ENCODE measurements at regions not wholly inside any gene's neighbourhood (a gene's known extent, or its start where the extent isn't known, plus 50 kb on each side); places are given as distances from the start of the nearest gene placed in this dataset.

DNA sequence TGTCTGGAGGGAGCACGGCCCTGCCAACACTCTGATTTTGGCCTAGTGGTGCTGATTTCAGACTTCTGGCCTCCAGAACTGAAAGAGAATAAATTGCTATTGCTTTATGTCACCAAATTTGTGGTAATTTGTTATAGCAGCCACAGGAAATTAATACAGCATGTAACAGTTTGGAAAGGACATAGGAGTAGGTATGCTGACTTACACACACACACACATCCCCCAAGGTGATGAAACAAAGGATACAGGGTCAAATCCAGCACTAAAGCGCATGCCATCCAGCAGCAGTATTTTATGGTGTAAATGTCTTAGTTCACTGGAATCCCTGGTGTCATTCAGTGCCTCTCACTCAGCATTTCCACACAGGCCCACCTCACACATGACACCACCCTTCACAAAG, 72.2 kb upstream of the MAN1A2 start:
- Mint-ChIP-seq H3K27me3 (peaks cover 0 to 3% (median 2%) of the 10 kb centered on the region in 5 donors), H3K36me3 (no peaks in the 10 kb centered on the region), H3K9me3 (peaks cover 0 to 6% (median 1%) of the 10 kb centered on the region in 11 donors), H3K4me1 (no peaks in the 10 kb centered on the region), H3K4me3 (no peak overlapping the region), H3K27ac (no peak overlapping the region)
- H3K4me1 ChIP-seq (ENCODE audit: control insufficient read depth in 2 of 2, insufficient read depth in 2 of 2, low read length in 2 of 2): no peaks in the 10 kb centered on the region
- no peak for DNase-seq
- no peaks in the 10 kb centered on the region for H3K9me3 ChIP-seq (ENCODE audit: control insufficient read depth in 2 of 3, low read length in 3 of 3)
- intact Hi-C loops (cut with micrococcal nuclease): no loop called here
- H3K27me3 ChIP-seq (ENCODE audit: control insufficient read depth in 2 of 2, insufficient read depth in 2 of 2, low read length in 2 of 2): no peaks in the 10 kb centered on the region
- CTCF ChIA-PET: no interaction called here
- no peaks in the 10 kb centered on the region for H3K36me3 ChIP-seq (ENCODE audit: control insufficient read depth in 2 of 3, insufficient read depth in 3 of 3, low read length in 3 of 3)
- POLR2A ChIA-PET: no interaction called here
- no peak overlapping the region for H3K4me3 ChIP-seq (ENCODE audit: low read length)
- ATAC-seq: no peak
- H3K27ac ChIP-seq (ENCODE audit: low read depth, low read length): no peak overlapping the region

DNA sequence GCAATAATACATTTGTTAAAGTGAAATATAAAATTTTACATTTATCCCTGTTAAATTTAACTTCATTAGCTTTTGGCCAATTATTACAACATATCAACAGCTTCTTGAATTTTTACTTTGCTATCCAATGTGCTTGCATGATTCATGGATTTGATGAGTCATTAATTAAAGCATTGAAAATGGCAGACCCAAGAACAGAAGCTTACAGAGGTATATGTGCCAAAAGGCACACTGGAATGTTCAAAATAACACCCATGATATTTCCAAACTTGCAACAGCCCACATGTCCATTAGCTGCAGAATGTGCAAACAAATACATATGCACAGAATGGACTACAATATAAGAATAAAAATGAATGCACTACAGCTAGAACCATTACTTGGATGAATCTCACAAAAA, 76.4 kb upstream of the MAN1A2 start:
- Mint-ChIP-seq H3K36me3 (no peaks in the 10 kb centered on the region), H3K4me3 (no peak overlapping the region), H3K4me1 (no peaks in the 10 kb centered on the region), H3K27ac (no peak overlapping the region), H3K27me3 (peaks cover 0 to 5% (median 4%) of the 10 kb centered on the region in 5 donors), H3K9me3 (peaks cover 0 to 1% (median 0%) of the 10 kb centered on the region in 11 donors)
- no peaks in the 10 kb centered on the region for H3K36me3 ChIP-seq (ENCODE audit: control insufficient read depth in 2 of 3, insufficient read depth in 3 of 3, low read length in 3 of 3)
- DNase-seq: no peak
- H3K27ac ChIP-seq (ENCODE audit: low read depth, low read length): no peak overlapping the region
- no peak for ATAC-seq
- ChIA-PET POLR2A (no interaction called here), CTCF (no interaction called here)
- no peaks in the 10 kb centered on the region for H3K27me3 ChIP-seq (ENCODE audit: control insufficient read depth in 2 of 2, insufficient read depth in 2 of 2, low read length in 2 of 2)
- H3K4me3 ChIP-seq (ENCODE audit: low read length): no peak overlapping the region
- H3K4me1 ChIP-seq (ENCODE audit: control insufficient read depth in 2 of 2, insufficient read depth in 2 of 2, low read length in 2 of 2): no peaks in the 10 kb centered on the region
- H3K9me3 ChIP-seq (ENCODE audit: control insufficient read depth in 2 of 3, low read length in 3 of 3): no peaks in the 10 kb centered on the region
- intact Hi-C loops (cut with micrococcal nuclease): no loop called here

DNA sequence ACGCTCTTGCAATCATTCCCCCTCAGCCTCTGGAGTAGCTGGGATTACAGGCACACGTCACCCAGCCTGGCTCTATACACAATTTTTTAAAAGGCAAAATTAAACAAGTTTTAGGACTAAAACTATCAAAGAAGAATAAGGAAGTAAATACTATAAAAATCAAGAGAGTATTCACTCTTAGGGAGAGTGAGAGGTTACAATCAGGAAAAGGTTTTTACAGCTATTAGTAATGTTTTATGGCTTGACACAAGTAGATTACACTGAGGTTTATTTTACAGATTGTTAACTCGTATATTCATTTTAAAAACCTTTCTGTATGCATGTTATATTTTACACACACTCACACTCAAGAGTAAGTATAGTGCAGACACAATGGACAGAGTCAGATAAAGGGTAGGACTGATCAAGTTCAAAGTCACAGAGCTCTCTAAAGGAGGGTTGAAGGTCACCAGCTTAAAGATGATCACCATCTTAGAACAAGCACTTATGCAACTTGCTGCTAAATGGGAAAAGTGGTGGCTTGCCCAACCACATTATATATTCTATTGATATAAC, 77.9 kb upstream of the MAN1A2 start:
- Mint-ChIP-seq H3K27me3 (peaks cover 0 to 5% (median 4%) of the 10 kb centered on the region in 5 donors), H3K36me3 (no peaks in the 10 kb centered on the region), H3K4me1 (no peaks in the 10 kb centered on the region), H3K9me3 (no peaks in the 10 kb centered on the region), H3K27ac (no peak overlapping the region), H3K4me3 (no peak overlapping the region)
- Histone ChIP-seq H3K9me3 (ENCODE audit: control insufficient read depth in 2 of 3, low read length in 3 of 3) (no peaks in the 10 kb centered on the region), H3K4me3 (ENCODE audit: low read length) (no peak overlapping the region), H3K27me3 (ENCODE audit: control insufficient read depth in 2 of 2, insufficient read depth in 2 of 2, low read length in 2 of 2) (no peaks in the 10 kb centered on the region), H3K27ac (ENCODE audit: low read depth, low read length) (no peak overlapping the region), H3K4me1 (ENCODE audit: control insufficient read depth in 2 of 2, insufficient read depth in 2 of 2, low read length in 2 of 2) (no peaks in the 10 kb centered on the region), H3K36me3 (ENCODE audit: control insufficient read depth in 2 of 3, insufficient read depth in 3 of 3, low read length in 3 of 3) (no peaks in the 10 kb centered on the region)
- intact Hi-C loops (cut with micrococcal nuclease): no loop called here
- ATAC-seq: no peak
- ChIA-PET POLR2A (interaction anchor here (0.6 kb wide), 1 partner anchor 619 kb away, joined by 5 read pairs; no protein-coding TSS in a partner anchor), CTCF (interaction anchor here (0.8 kb wide), 1 partner anchor 13 kb away, joined by 3 read pairs; no protein-coding TSS in a partner anchor)
- DNase-seq: no peak

DNA sequence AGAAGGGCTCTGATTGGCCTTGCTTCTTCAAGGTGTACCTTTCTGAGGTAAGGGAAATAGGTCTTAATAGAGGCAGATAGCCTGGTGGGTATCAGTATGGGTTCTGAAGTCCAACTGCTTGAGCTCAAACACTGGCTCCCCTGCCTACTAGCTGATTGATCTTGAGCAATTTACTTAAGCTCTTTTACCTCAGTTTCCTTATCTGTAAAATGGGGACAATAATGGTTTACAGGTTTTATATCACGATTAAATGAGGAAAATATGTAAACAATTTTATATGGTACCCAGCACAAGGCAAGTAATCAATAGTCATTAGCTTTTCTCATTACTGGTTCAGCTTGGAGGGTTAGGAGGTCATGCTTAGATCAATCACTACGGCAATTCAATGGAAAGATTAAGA, 75.8 kb upstream of the VTCN1 start:
- Mint-ChIP-seq H3K4me1 (no peaks in the 10 kb centered on the region), H3K36me3 (no peaks in the 10 kb centered on the region), H3K27me3 (peaks cover 0 to 5% (median 4%) of the 10 kb centered on the region in 5 donors), H3K4me3 (no peak overlapping the region), H3K9me3 (no peaks in the 10 kb centered on the region), H3K27ac (no peak overlapping the region)
- no peaks in the 10 kb centered on the region for H3K9me3 ChIP-seq (ENCODE audit: control insufficient read depth in 2 of 3, low read length in 3 of 3)
- ChIA-PET POLR2A (no interaction called here), CTCF (no interaction called here)
- no peaks in the 10 kb centered on the region for H3K27me3 ChIP-seq (ENCODE audit: control insufficient read depth in 2 of 2, insufficient read depth in 2 of 2, low read length in 2 of 2)
- intact Hi-C loops (cut with micrococcal nuclease): no loop called here
- DNase-seq: no peak
- H3K27ac ChIP-seq (ENCODE audit: low read depth, low read length): no peak overlapping the region
- ATAC-seq: no peak
- no peaks in the 10 kb centered on the region for H3K36me3 ChIP-seq (ENCODE audit: control insufficient read depth in 2 of 3, insufficient read depth in 3 of 3, low read length in 3 of 3)
- H3K4me3 ChIP-seq (ENCODE audit: low read length): no peak overlapping the region
- H3K4me1 ChIP-seq (ENCODE audit: control insufficient read depth in 2 of 2, insufficient read depth in 2 of 2, low read length in 2 of 2): no peaks in the 10 kb centered on the region

- intact Hi-C loops (cut with micrococcal nuclease): no loop called here
- peaks cover 0 to 5% (median 4%) of the 10 kb centered on the region in 5 donors for H3K27me3 Mint-ChIP-seq
- no peaks in the 10 kb centered on the region for H3K27me3 ChIP-seq (ENCODE audit: control insufficient read depth in 2 of 2, insufficient read depth in 2 of 2, low read length in 2 of 2)
- ChIA-PET CTCF (no interaction called here), POLR2A (no interaction called here)
- no peak overlapping the region for H3K4me3 ChIP-seq (ENCODE audit: low read length)
- H3K36me3 Mint-ChIP-seq: no peaks in the 10 kb centered on the region
- H3K4me1 ChIP-seq (ENCODE audit: control insufficient read depth in 2 of 2, insufficient read depth in 2 of 2, low read length in 2 of 2): no peaks in the 10 kb centered on the region
- no peaks in the 10 kb centered on the region for H3K9me3 ChIP-seq (ENCODE audit: control insufficient read depth in 2 of 3, low read length in 3 of 3)
- H3K9me3 Mint-ChIP-seq: no peaks in the 10 kb centered on the region
- no peak overlapping the region for H3K27ac Mint-ChIP-seq
- ATAC-seq (no peak), DNase-seq (no peak)
- H3K4me3 Mint-ChIP-seq: no peak overlapping the region
- no peaks in the 10 kb centered on the region for H3K36me3 ChIP-seq (ENCODE audit: control insufficient read depth in 2 of 3, insufficient read depth in 3 of 3, low read length in 3 of 3)
- no peak overlapping the region for H3K27ac ChIP-seq (ENCODE audit: low read depth, low read length)
- H3K4me1 Mint-ChIP-seq: no peaks in the 10 kb centered on the region
Measured at GRCh38 chr1:117286145-117286544, 75.4 kb upstream of the VTCN1 start.

DNA sequence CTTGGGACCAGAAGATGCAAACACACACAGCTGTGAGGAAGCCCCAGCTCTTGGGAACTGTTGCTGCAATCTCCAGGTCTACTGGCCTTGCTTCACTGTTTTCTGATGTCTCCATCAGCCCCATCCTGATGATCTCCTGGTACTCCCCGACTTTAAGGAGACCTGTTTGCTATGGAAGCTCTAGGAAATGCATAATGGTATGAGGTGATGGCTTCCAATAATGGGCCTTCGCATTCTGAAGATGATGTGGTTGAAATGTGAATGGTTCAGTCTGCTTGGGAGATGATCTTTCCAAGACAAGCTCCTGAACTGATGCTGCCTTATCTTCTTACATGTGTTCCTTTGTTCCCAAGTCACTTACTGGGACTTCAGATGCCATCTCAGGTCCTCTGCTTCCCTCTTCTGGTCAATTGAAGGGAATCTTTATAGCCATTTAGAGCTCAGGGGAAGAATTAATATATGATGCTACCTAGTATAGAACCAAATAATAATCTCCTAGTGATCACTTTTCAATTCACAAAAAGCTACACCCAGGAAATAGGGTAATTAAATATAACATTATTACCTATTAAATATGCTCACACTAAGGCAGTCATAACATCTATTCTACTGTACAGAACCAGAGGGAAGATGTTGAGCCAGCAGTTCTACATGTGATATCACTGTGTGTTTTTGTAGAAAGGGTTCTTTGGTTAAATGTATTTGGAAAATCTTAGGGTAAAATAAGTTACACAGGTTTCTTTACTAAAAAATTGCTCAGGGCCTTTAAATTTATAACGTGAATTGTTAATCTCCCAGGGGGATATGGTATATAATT, 73.9 kb upstream of the VTCN1 start:
- H3K4me1 ChIP-seq (ENCODE audit: control insufficient read depth in 2 of 2, insufficient read depth in 2 of 2, low read length in 2 of 2): no peaks in the 10 kb centered on the region
- ChIA-PET CTCF (interaction anchor here (0.7 kb wide), 1 partner anchor 17 kb away, joined by 9 read pairs; no protein-coding TSS in a partner anchor), POLR2A (no interaction called here)
- H3K27me3 Mint-ChIP-seq: peaks cover 0 to 4% (median 0%) of the 10 kb centered on the region in 5 donors
- H3K36me3 Mint-ChIP-seq: no peaks in the 10 kb centered on the region
- intact Hi-C loops (cut with micrococcal nuclease): no loop called here
- H3K4me1 Mint-ChIP-seq: no peaks in the 10 kb centered on the region
- H3K4me3 ChIP-seq (ENCODE audit: low read length): no peak overlapping the region
- no peak overlapping the region for H3K27ac Mint-ChIP-seq
- H3K9me3 Mint-ChIP-seq: no peaks in the 10 kb centered on the region
- no peaks in the 10 kb centered on the region for H3K9me3 ChIP-seq (ENCODE audit: control insufficient read depth in 2 of 3, low read length in 3 of 3)
- ATAC-seq (no peak), DNase-seq (peak in 1 of 9 donors; percentile 2)
- H3K27me3 ChIP-seq (ENCODE audit: control insufficient read depth in 2 of 2, insufficient read depth in 2 of 2, low read length in 2 of 2): no peaks in the 10 kb centered on the region
- no peaks in the 10 kb centered on the region for H3K36me3 ChIP-seq (ENCODE audit: control insufficient read depth in 2 of 3, insufficient read depth in 3 of 3, low read length in 3 of 3)
- no peak overlapping the region for H3K27ac ChIP-seq (ENCODE audit: low read depth, low read length)
- no peak overlapping the region for H3K4me3 Mint-ChIP-seq

DNA sequence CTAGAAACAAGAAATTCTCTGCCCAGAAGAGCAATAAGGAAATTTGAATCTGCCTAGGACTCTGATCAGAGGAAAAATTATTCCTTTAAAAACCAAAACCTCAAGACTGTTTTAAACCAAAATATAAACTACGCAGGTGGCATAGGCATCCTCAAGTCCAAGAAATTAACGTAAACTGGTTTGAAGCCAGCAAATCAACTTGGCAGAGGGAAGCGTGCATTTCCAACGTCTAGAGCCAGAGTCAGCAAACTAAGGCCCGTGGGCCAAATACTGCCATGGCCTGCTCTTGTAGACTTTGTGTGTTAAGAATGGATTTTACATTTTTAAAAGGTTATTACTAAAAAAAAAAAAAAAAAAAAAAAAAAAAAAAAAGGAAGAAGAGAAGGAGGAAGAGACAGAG, 67.8 kb upstream of the VTCN1 start:
- Histone ChIP-seq H3K27me3 (ENCODE audit: control insufficient read depth in 2 of 2, insufficient read depth in 2 of 2, low read length in 2 of 2) (no peaks in the 10 kb centered on the region), H3K4me1 (ENCODE audit: control insufficient read depth in 2 of 2, insufficient read depth in 2 of 2, low read length in 2 of 2) (no peaks in the 10 kb centered on the region), H3K4me3 (ENCODE audit: low read length) (no peak overlapping the region), H3K27ac (ENCODE audit: low read depth, low read length) (no peak overlapping the region), H3K36me3 (ENCODE audit: control insufficient read depth in 2 of 3, insufficient read depth in 3 of 3, low read length in 3 of 3) (no peaks in the 10 kb centered on the region), H3K9me3 (ENCODE audit: control insufficient read depth in 2 of 3, low read length in 3 of 3) (no peaks in the 10 kb centered on the region)
- POLR2A ChIA-PET: no interaction called here
- Mint-ChIP-seq H3K4me3 (no peak overlapping the region), H3K27me3 (peaks cover 0 to 3% (median 0%) of the 10 kb centered on the region in 5 donors), H3K27ac (no peak overlapping the region), H3K36me3 (no peaks in the 10 kb centered on the region), H3K9me3 (peaks cover 0 to 5% (median 0%) of the 10 kb centered on the region in 11 donors), H3K4me1 (no peaks in the 10 kb centered on the region)
- intact Hi-C loops (cut with micrococcal nuclease): no loop called here
- DNase-seq (no peak), ATAC-seq (no peak)
- CTCF ChIA-PET: no interaction called here
